ENCODE measurements at regions not wholly inside any gene's neighbourhood (a gene's known extent, or its start where the extent isn't known, plus 50 kb on each side); places are given as distances from the start of the nearest gene placed in this dataset.

- no peak for DNase-seq (ENCODE audit: low spot score)
Measured at GRCh38 chr14:84797326-84797725, 732.6 kb upstream of the FLRT2 start.

- no peak for DNase-seq (ENCODE audit: low spot score)
Measured at GRCh38 chr14:84804468-84804867, 725.5 kb upstream of the FLRT2 start.

- DNase-seq (ENCODE audit: low spot score) = no peak
Measured at GRCh38 chr14:84804895-84805294, 725.0 kb upstream of the FLRT2 start.

- no peak for DNase-seq (ENCODE audit: low spot score)
Measured at GRCh38 chr14:84806181-84806580, 723.8 kb upstream of the FLRT2 start.

- DNase-seq (ENCODE audit: low spot score) = no peak
Measured at GRCh38 chr14:84806622-84807021, 723.3 kb upstream of the FLRT2 start.

- DNase-seq (ENCODE audit: low spot score) = no peak
Measured at GRCh38 chr14:84807673-84808072, 722.3 kb upstream of the FLRT2 start.

- no peak for DNase-seq (ENCODE audit: low spot score)
Measured at GRCh38 chr14:84809158-84809557, 720.8 kb upstream of the FLRT2 start.

- DNase-seq (ENCODE audit: low spot score) = no peak
Measured at GRCh38 chr14:84814391-84814790, 715.6 kb upstream of the FLRT2 start.

GRCh38 chr14:84819528-84819927, 710.4 kb upstream of the FLRT2 start:
- no peak for DNase-seq (ENCODE audit: low spot score)

GRCh38 chr14:84825481-84826251, 704.3 kb upstream of the FLRT2 start:
- no peak for DNase-seq (ENCODE audit: low spot score)

GRCh38 chr14:84826294-84826693, 703.6 kb upstream of the FLRT2 start:
- no peak for DNase-seq (ENCODE audit: low spot score)

GRCh38 chr14:84850595-84850994, 679.3 kb upstream of the FLRT2 start:
- DNase-seq (ENCODE audit: low spot score) = no peak

- DNase-seq (ENCODE audit: low spot score) = no peak
Measured at GRCh38 chr14:84856751-84857534, 673.0 kb upstream of the FLRT2 start.

GRCh38 chr14:84857571-84857970, 672.4 kb upstream of the FLRT2 start:
- no peak for DNase-seq (ENCODE audit: low spot score)

GRCh38 chr14:84859116-84859515, 670.8 kb upstream of the FLRT2 start:
- no peak for DNase-seq (ENCODE audit: low spot score)

- DNase-seq (ENCODE audit: low spot score) = no peak
Measured at GRCh38 chr14:84864548-84865271, 665.2 kb upstream of the FLRT2 start.

- no peak for DNase-seq (ENCODE audit: low spot score)
Measured at GRCh38 chr14:84871734-84872133, 658.2 kb upstream of the FLRT2 start.

- no peak for DNase-seq (ENCODE audit: low spot score)
Measured at GRCh38 chr14:84874436-84874835, 655.5 kb upstream of the FLRT2 start.

GRCh38 chr14:84877061-84877460, 652.9 kb upstream of the FLRT2 start:
- no peak for DNase-seq (ENCODE audit: low spot score)

- DNase-seq (ENCODE audit: low spot score) = no peak
Measured at GRCh38 chr14:84882830-84883229, 647.1 kb upstream of the FLRT2 start.

GRCh38 chr14:84885061-84885460, 644.9 kb upstream of the FLRT2 start:
- no peak for DNase-seq (ENCODE audit: low spot score)

- DNase-seq (ENCODE audit: low spot score) = no peak
Measured at GRCh38 chr14:84891404-84891803, 638.5 kb upstream of the FLRT2 start.

GRCh38 chr14:84894254-84894653, 635.7 kb upstream of the FLRT2 start:
- no peak for DNase-seq (ENCODE audit: low spot score)
